ENCODE measurements at regions not wholly inside any gene's neighbourhood (a gene's known extent, or its start where the extent isn't known, plus 50 kb on each side); places are given as distances from the start of the nearest gene placed in this dataset.
"Not testable (repeated sequence)": the region's sequence is repeated elsewhere in the genome, so short reads cannot be mapped to it uniquely, and the experiment has no call there.

DNA sequence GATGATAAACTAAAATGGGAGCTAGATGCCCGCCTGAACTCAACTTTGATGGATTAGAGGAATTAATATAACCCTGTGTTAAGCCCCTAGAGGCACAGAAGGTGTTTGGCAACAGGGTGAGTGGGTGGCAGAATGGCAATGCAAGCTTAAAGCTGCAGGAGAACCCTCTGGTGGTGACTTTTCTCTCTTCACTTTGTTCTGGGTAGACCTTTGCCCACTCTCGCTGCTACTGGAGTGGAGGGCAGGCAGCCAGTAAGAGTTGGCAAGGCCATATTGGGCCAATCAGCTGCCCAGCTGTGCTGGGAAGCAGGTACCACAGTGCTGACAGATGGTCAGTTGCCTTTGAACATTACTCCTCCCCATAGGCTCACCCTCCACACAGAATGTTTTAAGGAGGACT, 468.2 kb downstream of the MMUT start:
- no peak for TF ChIP-seq CTCF (IDR thresholded peaks at IDR 0.05; ENCODE audit: low read length, missing control alignments)
- no peak overlapping the region for H3K4me3 ChIP-seq (replicated peaks; ENCODE audit: low read depth, low read length)
- no peak for DNase-seq (ENCODE audit: low read depth)

DNA sequence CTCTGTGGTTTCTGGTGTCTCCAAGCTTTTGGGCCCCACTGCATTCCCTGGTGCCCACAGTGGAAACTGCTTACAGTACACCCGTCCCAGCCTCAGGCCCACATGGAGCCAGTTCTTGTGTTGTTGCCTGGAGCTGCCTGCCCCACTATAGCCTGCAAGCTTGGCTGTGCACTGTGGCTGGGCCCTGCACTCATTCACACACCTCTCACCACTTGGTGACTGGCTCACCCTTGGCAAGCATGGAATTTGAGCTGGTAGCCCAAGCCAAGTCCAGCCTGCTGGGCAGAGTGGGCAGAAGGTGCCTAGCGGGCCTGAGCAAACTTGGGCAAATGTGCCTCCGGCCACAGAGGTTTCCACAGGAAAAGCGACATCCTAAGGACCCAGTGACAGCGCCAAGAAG, 472.3 kb downstream of the MMUT start:
- no peak for DNase-seq (ENCODE audit: low read depth)
- H3K4me3 ChIP-seq (replicated peaks; ENCODE audit: low read depth, low read length): no peak overlapping the region
- TF ChIP-seq CTCF (IDR thresholded peaks at IDR 0.05; ENCODE audit: low read length, missing control alignments): no peak

- H3K4me3 ChIP-seq (replicated peaks; ENCODE audit: low read depth, low read length): no peak overlapping the region
- no peak for TF ChIP-seq CTCF (IDR thresholded peaks at IDR 0.05; ENCODE audit: low read length, missing control alignments)
- DNase-seq (ENCODE audit: low read depth): no peak
Measured at GRCh38 chr6:48986845-48987244, 476.2 kb downstream of the MMUT start.

DNA sequence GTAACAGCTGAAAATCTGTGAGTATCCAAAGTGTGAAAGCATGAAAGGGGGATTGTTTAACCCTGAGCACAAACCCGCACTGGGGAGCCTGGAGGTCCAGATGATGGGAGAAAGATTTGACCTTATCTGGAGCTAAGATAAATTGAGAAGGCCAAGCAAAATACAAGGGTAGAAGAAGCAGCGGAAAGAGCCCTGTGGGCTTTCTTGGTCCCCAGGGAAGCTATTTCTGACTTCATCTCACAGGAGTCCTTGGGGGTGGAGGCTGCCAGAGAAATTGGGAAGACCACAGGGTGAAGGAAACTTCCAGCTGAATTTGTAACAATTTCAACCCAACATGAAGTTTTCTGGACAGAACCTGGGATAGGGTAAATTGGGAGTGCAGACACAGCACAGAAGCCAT, 476.9 kb downstream of the MMUT start:
- no peak for TF ChIP-seq CTCF (IDR thresholded peaks at IDR 0.05; ENCODE audit: low read length, missing control alignments)
- no peak overlapping the region for H3K4me3 ChIP-seq (replicated peaks; ENCODE audit: low read depth, low read length)
- no peak for DNase-seq (ENCODE audit: low read depth)

DNA sequence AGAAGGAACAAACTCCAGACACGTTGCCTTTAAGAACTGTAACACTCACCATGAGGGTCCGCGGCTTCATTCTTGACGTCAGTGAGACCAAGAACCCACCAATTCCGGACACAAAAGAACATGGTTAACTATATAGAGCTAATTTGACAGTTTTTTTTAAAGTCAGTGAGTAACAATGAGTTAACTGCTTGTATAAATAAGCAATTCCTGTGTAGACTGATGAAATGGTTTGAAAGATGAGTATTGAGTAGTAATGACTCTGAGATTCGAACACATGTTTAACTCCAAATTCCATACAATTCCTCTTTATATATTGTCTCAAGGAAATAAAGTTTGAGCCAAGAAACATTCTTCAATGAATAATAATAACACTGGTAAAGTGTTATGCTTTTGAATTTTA, 478.0 kb downstream of the MMUT start:
- no peak overlapping the region for H3K4me3 ChIP-seq (replicated peaks; ENCODE audit: low read depth, low read length)
- no peak for DNase-seq (ENCODE audit: low read depth)
- TF ChIP-seq CTCF (IDR thresholded peaks at IDR 0.05; ENCODE audit: low read length, missing control alignments): no peak

- not testable (repeated sequence) for H3K4me3 ChIP-seq (replicated peaks; ENCODE audit: low read depth, low read length); DNase-seq (ENCODE audit: low read depth)
Measured at GRCh38 chr6:48983968-48984367, 479.1 kb downstream of the MMUT start.

- no peak overlapping the region for H3K4me3 ChIP-seq (replicated peaks; ENCODE audit: low read depth, low read length)
- DNase-seq (ENCODE audit: low read depth): no peak
- TF ChIP-seq CTCF (IDR thresholded peaks at IDR 0.05; ENCODE audit: low read length, missing control alignments): no peak
Measured at GRCh38 chr6:48983377-48983776, 479.7 kb downstream of the MMUT start.

GRCh38 chr6:48979806-48980205, 483.2 kb downstream of the MMUT start:
- DNase-seq (ENCODE audit: low read depth): no peak
- no peak for TF ChIP-seq CTCF (IDR thresholded peaks at IDR 0.05; ENCODE audit: low read length, missing control alignments)

More at GRCh38 chr6:48979806-48980205, 483.2 kb downstream of the MMUT start:
- no peak overlapping the region for H3K4me3 ChIP-seq (replicated peaks; ENCODE audit: low read depth, low read length)
